ENCODE measurements at regions not wholly inside any gene's neighbourhood (a gene's known extent, or its start where the extent isn't known, plus 50 kb on each side); places are given as distances from the start of the nearest gene placed in this dataset.

- TF ChIP-seq, protein P1, sequence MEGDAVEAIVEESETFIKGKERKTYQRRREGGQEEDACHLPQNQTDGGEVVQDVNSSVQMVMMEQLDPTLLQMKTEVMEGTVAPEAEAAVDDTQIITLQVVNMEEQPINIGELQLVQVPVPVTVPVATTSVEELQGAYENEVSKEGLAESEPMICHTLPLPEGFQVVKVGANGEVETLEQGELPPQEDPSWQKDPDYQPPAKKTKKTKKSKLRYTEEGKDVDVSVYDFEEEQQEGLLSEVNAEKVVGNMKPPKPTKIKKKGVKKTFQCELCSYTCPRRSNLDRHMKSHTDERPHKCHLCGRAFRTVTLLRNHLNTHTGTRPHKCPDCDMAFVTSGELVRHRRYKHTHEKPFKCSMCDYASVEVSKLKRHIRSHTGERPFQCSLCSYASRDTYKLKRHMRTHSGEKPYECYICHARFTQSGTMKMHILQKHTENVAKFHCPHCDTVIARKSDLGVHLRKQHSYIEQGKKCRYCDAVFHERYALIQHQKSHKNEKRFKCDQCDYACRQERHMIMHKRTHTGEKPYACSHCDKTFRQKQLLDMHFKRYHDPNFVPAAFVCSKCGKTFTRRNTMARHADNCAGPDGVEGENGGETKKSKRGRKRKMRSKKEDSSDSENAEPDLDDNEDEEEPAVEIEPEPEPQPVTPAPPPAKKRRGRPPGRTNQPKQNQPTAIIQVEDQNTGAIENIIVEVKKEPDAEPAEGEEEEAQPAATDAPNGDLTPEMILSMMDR (IDR thresholded peaks at IDR 0.05; ENCODE audit: insufficient read depth, low read depth, low read length), result no peak
- no peak for TF ChIP-seq EZH2 (IDR thresholded peaks at IDR 0.05; ENCODE audit: insufficient read depth, low read length)
These were observed 308.1 kb upstream of the CTNNB1 start for GRCh38 chr3:40891186-40891585.
